ENCODE measurements at regions not wholly inside any gene's neighbourhood (a gene's known extent, or its start where the extent isn't known, plus 50 kb on each side); places are given as distances from the start of the nearest gene placed in this dataset.

DNA sequence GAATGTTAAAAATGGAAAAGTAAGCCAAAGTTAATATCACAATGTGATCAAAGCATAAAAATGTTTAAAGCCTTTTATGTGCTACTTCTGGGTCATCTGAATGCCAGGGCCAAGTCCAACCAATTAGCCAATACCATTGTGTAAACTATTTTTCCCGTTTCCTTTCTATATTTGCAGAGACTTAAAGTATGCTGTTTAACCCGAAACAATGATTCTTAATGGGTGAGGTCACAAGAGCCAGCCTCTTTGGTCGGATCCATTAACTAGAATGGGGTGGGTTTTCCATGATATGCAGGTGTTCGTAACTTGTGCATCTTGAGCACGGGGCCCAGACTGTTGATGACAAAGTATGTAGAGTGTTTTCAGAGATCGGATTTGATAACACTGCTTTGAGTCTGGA, 111.3 kb upstream of the IGFBP3 start:
- no peak overlapping the region for H2BK120ac ChIP-seq (replicated peaks; ENCODE audit: low read depth, low read length)
- no peak overlapping the region for H3K4me2 ChIP-seq (ENCODE audit: insufficient read depth in 1 of 2, low read depth in 2 of 2, low read length in 2 of 2)
- no peak overlapping the region for H3K9ac ChIP-seq (replicated peaks in 1 of 4; ENCODE audit: extremely low read depth in 1 of 4, low read depth in 3 of 4, low read length in 3 of 4)
- no peak overlapping the region for H3K14ac ChIP-seq (ENCODE audit: insufficient read length)
- H4K5ac ChIP-seq (ENCODE audit: insufficient read length, low read depth, low read length): no peak overlapping the region
- no peaks in the 10 kb centered on the region for H3K36me3 ChIP-seq (ENCODE audit: control insufficient read depth in 2 of 4, insufficient read depth in 4 of 4, low read length in 3 of 4)
- WGBS, 2 experiments (ENCODE audit: extremely low coverage in 1 of 2, insufficient coverage in 1 of 2, insufficient read length in 1 of 2, insufficient replicate concordance in 2 of 2, low coverage in 1 of 2, low lambda C conversion rate in 2 of 2, missing lambda C conversion rate in 1 of 2): 94% methylated on average over 6 of the region's 6 CpGs; no CpG with 5 or more reads in 1 of the 2 experiments
- no peak overlapping the region for H3K27ac ChIP-seq (ENCODE audit: low read depth, low read length)
- no peak overlapping the region for H2BK15ac ChIP-seq (ENCODE audit: low read length)
- no peak overlapping the region for H2BK20ac ChIP-seq (ENCODE audit: low read length)
- DNase-seq (ENCODE audit: low read depth in 1 of 2, low spot score in 2 of 2) (no peak), FAIRE-seq (no peak)
- 0 out of 7 replicates have a peak, but pooled peaks cover 0 to 2% (median 0%) of the 10 kb centered on the region in 4 experiments for H3K4me1 ChIP-seq (replicated peaks in 1 of 4; ENCODE audit: control insufficient read depth in 3 of 4, insufficient read depth in 4 of 4, low read length in 3 of 4)
- no peak overlapping the region for H2BK12ac ChIP-seq (ENCODE audit: low read depth, low read length)
- H4K91ac ChIP-seq (replicated peaks; ENCODE audit: insufficient read length, low read length): no peak overlapping the region
- H3K27me3 ChIP-seq (replicated peaks in 1 of 4; ENCODE audit: control insufficient read depth in 3 of 4, extremely low read depth in 1 of 4, insufficient read depth in 3 of 4, low read length in 3 of 4): no peaks in the 10 kb centered on the region
- no peak overlapping the region for H4K8ac ChIP-seq (ENCODE audit: extremely low read depth, insufficient read depth, low read length)
- H3K23me2 ChIP-seq (ENCODE audit: low read depth, low read length): no peaks in the 10 kb centered on the region
- H3K18ac ChIP-seq (ENCODE audit: extremely low read depth, low read length): no peak overlapping the region
- no peaks in the 10 kb centered on the region for H3K79me2 ChIP-seq (ENCODE audit: control insufficient read depth in 1 of 2, insufficient read depth in 2 of 2, low read length in 2 of 2)
- H3K23ac ChIP-seq (ENCODE audit: insufficient read length): no peak overlapping the region
- H4K20me1 ChIP-seq (replicated peaks in 1 of 2; ENCODE audit: control insufficient read depth in 1 of 2, insufficient read depth in 2 of 2, low read length in 2 of 2): no peaks in the 10 kb centered on the region
- no peaks in the 10 kb centered on the region for H3K9me3 ChIP-seq (ENCODE audit: insufficient read depth in 2 of 2, low read depth in 1 of 2, low read length in 1 of 2)
- CTCF ChIA-PET (ENCODE audit: partially characterized antibody): no interaction called here
- no peak overlapping the region for H2BK5ac ChIP-seq (ENCODE audit: low read depth, low read length)
- no peak overlapping the region for H3K56ac ChIP-seq (replicated peaks; ENCODE audit: insufficient read length, low read depth, low read length)
- no peak overlapping the region for H3K4me3 ChIP-seq (ENCODE audit: extremely low read depth in 1 of 4, insufficient read depth in 2 of 4, low read depth in 3 of 4, low read length in 4 of 4)
- H2AK5ac ChIP-seq (ENCODE audit: low read depth, low read length): no peak overlapping the region
- H3K4ac ChIP-seq (replicated peaks; ENCODE audit: insufficient read length, low read depth, low read length): no peak overlapping the region
- no peak overlapping the region for H2AFZ ChIP-seq (ENCODE audit: low read length)
- H3K79me1 ChIP-seq (ENCODE audit: low read depth, low read length): no peaks in the 10 kb centered on the region
- POLR2A ChIA-PET (ENCODE audit: partially characterized antibody): no interaction called here
- TF ChIP-seq BRCA1 (IDR thresholded peaks at IDR 0.05; ENCODE audit: low read depth, low read length) (no peak), TAF7 (optimal IDR thresholded peaks at IDR 0.05; ENCODE audit: borderline replicate concordance, low read depth, low read length) (no peak), SP4 (IDR thresholded peaks at IDR 0.05; ENCODE audit: low read length) (no peak), POLR2AphosphoS5 (IDR thresholded peaks at IDR 0.05; ENCODE audit: low read depth, low read length) (no peak), CHD1 (IDR thresholded peaks at IDR 0.05; ENCODE audit: low read depth, low read length) (no peak), CBX5 (IDR thresholded peaks at IDR 0.05; ENCODE audit: low read depth, low read length) (no peak), TBP (IDR thresholded peaks at IDR 0.05; ENCODE audit: low read depth, low read length) (no peak), YY1 (IDR thresholded peaks at IDR 0.05; ENCODE audit: low read depth, low read length) (no peak), TCF12 (IDR thresholded peaks at IDR 0.05; ENCODE audit: low read depth, low read length) (no peak)
- TF ChIP-seq, protein P1, sequence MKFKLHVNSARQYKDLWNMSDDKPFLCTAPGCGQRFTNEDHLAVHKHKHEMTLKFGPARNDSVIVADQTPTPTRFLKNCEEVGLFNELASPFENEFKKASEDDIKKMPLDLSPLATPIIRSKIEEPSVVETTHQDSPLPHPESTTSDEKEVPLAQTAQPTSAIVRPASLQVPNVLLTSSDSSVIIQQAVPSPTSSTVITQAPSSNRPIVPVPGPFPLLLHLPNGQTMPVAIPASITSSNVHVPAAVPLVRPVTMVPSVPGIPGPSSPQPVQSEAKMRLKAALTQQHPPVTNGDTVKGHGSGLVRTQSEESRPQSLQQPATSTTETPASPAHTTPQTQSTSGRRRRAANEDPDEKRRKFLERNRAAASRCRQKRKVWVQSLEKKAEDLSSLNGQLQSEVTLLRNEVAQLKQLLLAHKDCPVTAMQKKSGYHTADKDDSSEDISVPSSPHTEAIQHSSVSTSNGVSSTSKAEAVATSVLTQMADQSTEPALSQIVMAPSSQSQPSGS (IDR thresholded peaks at IDR 0.05; ENCODE audit: low read length): no peak

Measured in H1 (cell line).